ENCODE measurements at regions not wholly inside any gene's neighbourhood (a gene's known extent, or its start where the extent isn't known, plus 50 kb on each side); places are given as distances from the start of the nearest gene placed in this dataset.

DNA sequence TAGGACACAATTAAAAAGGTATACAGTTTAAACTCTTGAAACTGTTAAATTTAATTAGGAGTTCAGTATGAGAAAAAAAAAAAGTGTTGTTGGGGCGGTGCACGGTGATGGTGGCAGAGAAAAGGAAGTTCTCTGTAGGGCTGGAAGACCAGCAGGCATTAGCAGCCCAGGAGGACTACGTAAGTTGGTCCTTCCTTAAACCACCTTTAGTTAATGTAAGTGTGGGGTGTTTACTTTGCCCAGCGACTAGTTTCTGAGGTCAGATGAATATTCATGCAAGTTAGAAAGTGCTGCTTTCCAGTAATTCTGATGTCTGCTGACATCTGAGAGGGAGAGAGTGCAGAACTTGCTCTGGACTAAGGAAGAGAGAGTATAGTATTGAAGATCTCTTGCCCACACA, 54.9 kb downstream of the NKX2-1 start:
- H3K4me1 Mint-ChIP-seq (ENCODE audit: low read depth), result no peaks in the 10 kb centered on the region
- peaks cover 27% of the 10 kb centered on the region for H3K27me3 Mint-ChIP-seq

GRCh38 chr14:36462890-36463289, 57.1 kb downstream of the NKX2-1 start:
- H3K27ac Mint-ChIP-seq, result no peak overlapping the region
- no peaks in the 10 kb centered on the region for H3K36me3 Mint-ChIP-seq (ENCODE audit: low read depth)
- H3K9me3 Mint-ChIP-seq, result no peaks in the 10 kb centered on the region
- DNase-seq, result no peak
- H3K4me3 Mint-ChIP-seq, result no peak overlapping the region
- no peaks in the 10 kb centered on the region for H3K4me1 Mint-ChIP-seq (ENCODE audit: low read depth)
- H3K27me3 Mint-ChIP-seq, result peaks cover 35% of the 10 kb centered on the region

More for the DNA sequence above, 54.9 kb downstream of the NKX2-1 start:
- no peak overlapping the region for H3K4me3 Mint-ChIP-seq
- no peaks in the 10 kb centered on the region for H3K9me3 Mint-ChIP-seq
- H3K27ac Mint-ChIP-seq, result no peak overlapping the region
- no peaks in the 10 kb centered on the region for H3K36me3 Mint-ChIP-seq (ENCODE audit: low read depth)
- DNase-seq, result no peak

GRCh38 chr14:36455241-36455627, 64.8 kb downstream of the NKX2-1 start:
- H3K27ac Mint-ChIP-seq, result no peak overlapping the region
- no peaks in the 10 kb centered on the region for H3K9me3 Mint-ChIP-seq
- no peak for DNase-seq
- peaks cover 16% of the 10 kb centered on the region for H3K27me3 Mint-ChIP-seq
- no peaks in the 10 kb centered on the region for H3K36me3 Mint-ChIP-seq (ENCODE audit: low read depth)
- no peak overlapping the region for H3K4me3 Mint-ChIP-seq
- H3K4me1 Mint-ChIP-seq (ENCODE audit: low read depth), result no peaks in the 10 kb centered on the region

GRCh38 chr14:36454599-36455240, 65.3 kb downstream of the NKX2-1 start:
- no peaks in the 10 kb centered on the region for H3K36me3 Mint-ChIP-seq (ENCODE audit: low read depth)
- DNase-seq, result no peak
- H3K4me1 Mint-ChIP-seq (ENCODE audit: low read depth), result no peaks in the 10 kb centered on the region
- peaks cover 15% of the 10 kb centered on the region for H3K27me3 Mint-ChIP-seq
- H3K4me3 Mint-ChIP-seq, result no peak overlapping the region
- H3K27ac Mint-ChIP-seq, result no peak overlapping the region
- no peaks in the 10 kb centered on the region for H3K9me3 Mint-ChIP-seq

DNA sequence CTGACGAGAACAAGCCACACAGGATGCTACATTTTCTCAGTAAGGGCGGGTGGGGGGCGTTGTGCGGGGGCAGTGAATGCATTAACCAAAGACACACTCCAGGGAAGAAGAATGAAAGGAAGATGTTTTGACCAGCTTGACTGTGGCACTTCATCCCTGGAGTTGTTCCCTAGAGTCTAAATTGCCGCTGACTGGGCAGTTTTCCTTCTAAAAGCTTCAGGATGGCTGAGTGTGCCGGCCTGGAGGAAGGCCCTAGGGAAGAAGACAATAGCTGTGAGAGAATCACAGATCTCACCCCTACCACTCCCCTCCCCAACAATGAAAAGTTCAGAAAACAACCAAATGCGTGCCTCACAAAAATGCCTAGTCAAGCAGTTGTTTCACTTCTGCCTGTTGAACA, 67.2 kb downstream of the NKX2-1 start:
- Mint-ChIP-seq H3K27me3 (peaks cover 8% of the 10 kb centered on the region), H3K27ac (no peak overlapping the region), H3K4me3 (no peak overlapping the region), H3K4me1 (ENCODE audit: low read depth) (no peaks in the 10 kb centered on the region), H3K9me3 (no peaks in the 10 kb centered on the region), H3K36me3 (ENCODE audit: low read depth) (no peaks in the 10 kb centered on the region)
- no peak for DNase-seq

DNA sequence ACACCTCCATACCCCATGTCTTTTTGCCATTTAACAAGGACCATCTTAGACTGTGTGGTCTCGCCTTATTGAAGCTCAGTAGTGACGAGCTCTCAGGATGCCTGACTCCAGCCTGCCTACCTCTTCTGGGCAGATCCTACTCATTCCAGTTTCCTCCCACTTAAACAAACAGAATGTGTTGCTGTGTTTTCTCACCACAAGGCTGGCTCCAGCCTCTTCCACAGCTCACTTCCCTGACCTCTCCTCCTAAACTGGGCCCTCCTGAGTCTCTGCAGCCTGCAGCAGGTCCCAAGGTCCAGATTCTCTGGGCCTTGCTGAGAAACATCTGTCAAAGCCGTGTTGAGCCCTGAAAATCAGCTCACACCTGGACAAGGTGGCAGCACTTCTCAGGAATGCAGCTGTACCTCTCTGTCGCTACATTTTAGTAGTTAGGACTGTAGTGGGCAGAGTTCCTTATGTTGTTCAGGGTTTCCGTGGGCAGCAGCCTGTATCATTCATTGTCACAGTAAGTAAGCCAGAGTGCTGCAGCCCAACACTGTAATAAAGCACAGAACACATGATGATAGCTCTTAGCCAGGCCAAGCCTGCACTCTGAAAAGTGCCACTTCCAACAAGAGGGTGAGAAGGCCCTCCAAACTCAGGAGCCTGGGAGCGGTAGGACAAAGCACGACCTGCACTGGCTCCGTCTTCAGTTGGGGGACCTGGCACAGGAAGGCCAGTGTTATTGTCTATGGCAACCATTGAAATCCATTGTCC, 68.5 kb downstream of the NKX2-1 start:
- peaks cover 6% of the 10 kb centered on the region for H3K27me3 Mint-ChIP-seq
- H3K4me3 Mint-ChIP-seq, result no peak overlapping the region
- no peaks in the 10 kb centered on the region for H3K36me3 Mint-ChIP-seq (ENCODE audit: low read depth)
- H3K27ac Mint-ChIP-seq, result no peak overlapping the region
- no peaks in the 10 kb centered on the region for H3K9me3 Mint-ChIP-seq
- H3K4me1 Mint-ChIP-seq (ENCODE audit: low read depth), result no peaks in the 10 kb centered on the region
- DNase-seq, result no peak

DNA sequence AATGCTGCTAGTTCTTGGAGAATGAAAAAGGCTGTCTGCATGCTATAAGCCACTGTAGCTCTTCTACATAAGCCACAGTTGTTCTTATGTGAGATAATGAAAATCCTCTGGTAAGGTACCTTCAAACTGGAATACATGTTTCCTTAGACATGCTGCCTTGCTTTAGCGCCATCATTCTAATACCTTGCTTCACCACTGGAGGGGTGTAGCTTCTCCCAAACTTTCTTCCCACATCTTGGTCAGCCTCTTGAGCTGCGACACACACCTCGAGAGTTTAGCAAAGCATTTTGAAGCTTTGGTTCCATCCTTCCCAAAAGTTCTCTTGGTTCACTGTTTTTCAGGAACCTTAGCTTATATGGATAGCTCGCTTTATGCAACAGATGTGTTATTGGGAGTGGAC, 69.5 kb downstream of the NKX2-1 start:
- H3K9me3 Mint-ChIP-seq, result no peaks in the 10 kb centered on the region

GRCh38 chr14:36449903-36450302, 70.1 kb downstream of the NKX2-1 start:
- H3K27ac Mint-ChIP-seq, result no peak overlapping the region
- H3K4me3 Mint-ChIP-seq, result no peak overlapping the region
- no peak for DNase-seq
- H3K9me3 Mint-ChIP-seq, result no peaks in the 10 kb centered on the region
- H3K27me3 Mint-ChIP-seq, result peaks cover 8% of the 10 kb centered on the region
- H3K4me1 Mint-ChIP-seq (ENCODE audit: low read depth), result no peaks in the 10 kb centered on the region
- no peaks in the 10 kb centered on the region for H3K36me3 Mint-ChIP-seq (ENCODE audit: low read depth)

More for the DNA sequence above, 69.5 kb downstream of the NKX2-1 start:
- Mint-ChIP-seq H3K36me3 (ENCODE audit: low read depth) (no peaks in the 10 kb centered on the region), H3K27me3 (peaks cover 8% of the 10 kb centered on the region), H3K4me1 (ENCODE audit: low read depth) (no peaks in the 10 kb centered on the region), H3K4me3 (no peak overlapping the region), H3K27ac (no peak overlapping the region)
- no peak for DNase-seq

- Mint-ChIP-seq H3K9me3 (no peaks in the 10 kb centered on the region), H3K36me3 (ENCODE audit: low read depth) (no peaks in the 10 kb centered on the region), H3K4me3 (no peak overlapping the region), H3K4me1 (ENCODE audit: low read depth) (no peaks in the 10 kb centered on the region), H3K27me3 (peaks cover 12% of the 10 kb centered on the region), H3K27ac (no peak overlapping the region)
- DNase-seq, result no peak
Measured at GRCh38 chr14:36443374-36443773, 76.7 kb downstream of the NKX2-1 start.

DNA sequence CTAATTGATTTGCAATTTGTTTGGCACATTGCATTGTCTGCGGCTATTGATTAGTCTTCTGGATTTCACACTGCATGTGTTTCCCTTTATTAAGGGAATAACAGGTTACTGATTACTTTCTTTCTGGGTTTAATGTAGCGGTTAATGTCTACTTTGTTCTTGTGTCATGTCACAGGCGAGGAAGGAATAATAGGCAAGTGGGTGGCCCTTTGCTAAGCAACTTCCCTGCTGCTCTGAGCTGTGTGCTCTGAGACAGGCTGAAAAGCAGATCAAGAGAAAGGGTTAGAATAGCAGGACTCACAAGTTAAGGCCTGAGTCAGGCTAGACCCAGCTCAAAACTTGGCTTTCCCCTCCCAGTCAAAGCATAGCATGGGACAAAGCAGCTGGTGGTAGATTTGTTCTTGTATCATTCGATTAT, 77.2 kb downstream of the NKX2-1 start:
- H3K36me3 Mint-ChIP-seq (ENCODE audit: low read depth), result no peaks in the 10 kb centered on the region
- DNase-seq, result no peak
- H3K4me3 Mint-ChIP-seq, result no peak overlapping the region
- peaks cover 12% of the 10 kb centered on the region for H3K27me3 Mint-ChIP-seq
- no peak overlapping the region for H3K27ac Mint-ChIP-seq
- H3K4me1 Mint-ChIP-seq (ENCODE audit: low read depth), result no peaks in the 10 kb centered on the region
- no peaks in the 10 kb centered on the region for H3K9me3 Mint-ChIP-seq

DNA sequence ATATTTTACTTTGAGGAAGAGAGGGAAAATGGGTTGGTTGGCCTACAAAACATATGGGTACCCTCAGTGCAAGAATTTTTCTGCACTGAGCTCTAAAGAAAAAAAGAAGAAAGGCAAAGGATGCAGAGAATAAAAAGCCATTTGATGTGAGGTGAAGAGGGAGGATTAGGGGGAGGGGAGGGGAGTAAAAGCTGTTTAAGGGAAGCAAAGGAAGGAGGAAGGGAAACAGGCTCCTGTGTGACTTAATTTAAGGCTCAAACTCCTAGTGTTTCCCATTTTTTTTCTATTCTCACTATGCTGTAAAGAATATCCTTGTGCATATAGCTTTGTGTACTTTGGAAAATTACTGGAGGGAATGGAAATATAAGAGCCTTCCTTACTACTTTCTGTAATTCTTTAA, 78.7 kb downstream of the NKX2-1 start:
- no peak for DNase-seq
- no peaks in the 10 kb centered on the region for H3K9me3 Mint-ChIP-seq
- no peak overlapping the region for H3K4me3 Mint-ChIP-seq
- H3K27me3 Mint-ChIP-seq, result peaks cover 13% of the 10 kb centered on the region
- H3K27ac Mint-ChIP-seq, result no peak overlapping the region
- no peaks in the 10 kb centered on the region for H3K36me3 Mint-ChIP-seq (ENCODE audit: low read depth)
- H3K4me1 Mint-ChIP-seq (ENCODE audit: low read depth), result no peaks in the 10 kb centered on the region

GRCh38 chr14:36439766-36440165, 80.3 kb downstream of the NKX2-1 start:
- no peak for DNase-seq

DNA sequence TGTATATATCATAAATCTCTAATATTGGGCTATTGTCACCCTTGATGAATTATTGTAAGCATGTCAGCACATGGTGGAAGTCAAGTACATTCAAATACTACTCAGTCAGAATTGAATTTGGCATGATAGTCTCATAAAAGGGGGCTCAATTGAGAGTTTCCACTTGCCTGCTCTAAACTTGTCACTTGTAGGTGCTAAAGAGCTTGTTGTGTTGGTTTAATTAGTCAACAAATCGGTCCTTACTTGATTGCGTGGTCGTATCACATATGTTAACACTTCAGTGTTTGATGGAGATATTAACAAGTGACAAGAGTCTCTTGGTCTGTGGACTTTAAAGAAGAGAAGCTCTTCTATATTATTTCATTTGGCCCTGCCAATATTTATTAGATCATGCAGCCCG, 81.1 kb downstream of the NKX2-1 start:
- Mint-ChIP-seq H3K4me1 (ENCODE audit: low read depth) (no peaks in the 10 kb centered on the region), H3K9me3 (no peaks in the 10 kb centered on the region), H3K27ac (no peak overlapping the region), H3K36me3 (ENCODE audit: low read depth) (no peaks in the 10 kb centered on the region), H3K4me3 (no peak overlapping the region), H3K27me3 (peaks cover 12% of the 10 kb centered on the region)
- DNase-seq, result no peak

More at GRCh38 chr14:36439766-36440165, 80.3 kb downstream of the NKX2-1 start:
- Mint-ChIP-seq H3K4me1 (ENCODE audit: low read depth) (no peaks in the 10 kb centered on the region), H3K27me3 (peaks cover 12% of the 10 kb centered on the region), H3K9me3 (no peaks in the 10 kb centered on the region), H3K27ac (no peak overlapping the region), H3K36me3 (ENCODE audit: low read depth) (no peaks in the 10 kb centered on the region), H3K4me3 (no peak overlapping the region)

GRCh38 chr14:36430662-36431084, 89.4 kb downstream of the NKX2-1 start:
- no peak for DNase-seq
- Mint-ChIP-seq H3K4me1 (ENCODE audit: low read depth) (no peaks in the 10 kb centered on the region), H3K4me3 (no peak overlapping the region), H3K27ac (no peak overlapping the region), H3K27me3 (peaks cover 3% of the 10 kb centered on the region), H3K9me3 (no peaks in the 10 kb centered on the region), H3K36me3 (ENCODE audit: low read depth) (no peaks in the 10 kb centered on the region)

GRCh38 chr14:36430169-36430568, 89.9 kb downstream of the NKX2-1 start:
- Mint-ChIP-seq H3K36me3 (ENCODE audit: low read depth) (no peaks in the 10 kb centered on the region), H3K4me3 (no peak overlapping the region), H3K27ac (no peak overlapping the region), H3K27me3 (peaks cover 3% of the 10 kb centered on the region), H3K9me3 (no peaks in the 10 kb centered on the region), H3K4me1 (ENCODE audit: low read depth) (no peaks in the 10 kb centered on the region)
- no peak for DNase-seq
